GM12891 (cell line): ENCODE measurements at regions not wholly inside any gene's neighbourhood (a gene's known extent, or its start where the extent isn't known, plus 50 kb on each side); places are given as distances from the start of the nearest gene placed in this dataset.
"Not testable (repeated sequence)": the region's sequence is repeated elsewhere in the genome, so short reads cannot be mapped to it uniquely, and the experiment has no call there.

ENCODE experiments used
- DNase-seq: peaks from one replicate; pipeline ENCODE4 v3.0.0; 2011; ENCODE audit warnings: low spot score; ENCODE audit not compliant: insufficient read length
- FAIRE-seq: peaks from 2 replicates; lab custom pipeline; 2011; peaks lifted over from hg19 to GRCh38; lab: Jason Lieb, UNC
- PAX5 ChIP-seq: IDR thresholded peaks from 2 replicates; pipeline ENCODE4 v1.6.1; 2011; ENCODE audit warnings: low read length, moderate library complexity, mild to moderate bottlenecking; ENCODE audit not compliant: insufficient read depth, severe bottlenecking
- POLR2A ChIP-seq: IDR thresholded peaks from 2 replicates; pipeline ENCODE4 v1.6.1; 2011; ENCODE audit warnings: low read depth, low read length, control low read depth
- POLR2AphosphoS5 ChIP-seq: IDR thresholded peaks from 2 replicates; pipeline ENCODE4 v1.6.1; 2011; ENCODE audit warnings: low read depth, low read length, control low read depth
- POU2F2 ChIP-seq: IDR thresholded peaks from 2 replicates; pipeline ENCODE4 v1.6.1; 2011; ENCODE audit warnings: low read depth, mild to moderate bottlenecking, control low read depth, low read length, moderate library complexity
- SPI1 ChIP-seq: IDR thresholded peaks from 2 replicates; pipeline ENCODE4 v1.6.1; 2011; ENCODE audit warnings: low read depth, low read length, control low read depth
- TAF1 ChIP-seq: IDR thresholded peaks from 2 replicates; pipeline ENCODE4 v1.6.1; 2011; ENCODE audit warnings: low read depth, low read length, control low read depth

DNA sequence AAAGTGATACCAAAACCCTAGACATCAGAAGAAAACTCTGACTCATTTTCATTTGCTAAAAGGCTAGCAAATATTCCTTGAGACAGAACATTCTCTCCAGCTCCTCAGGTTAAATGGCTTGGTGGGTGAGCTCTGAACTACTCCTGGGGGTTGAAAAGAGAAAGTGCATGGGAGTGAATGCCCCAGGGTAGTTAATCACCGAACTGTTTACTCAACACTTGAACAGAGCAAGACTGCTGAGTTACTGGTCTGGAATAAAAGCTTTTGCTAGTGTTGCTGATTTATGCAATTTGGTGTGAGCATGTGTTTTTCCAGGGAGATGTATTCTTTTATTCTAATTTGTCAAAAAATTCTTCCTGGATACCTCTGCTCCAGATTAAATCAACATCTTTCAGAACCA lies 88.3 kb upstream of the PRDM9 start:
- DNase-seq (no peak), FAIRE-seq (no peak)
- no peak for TF ChIP-seq PAX5
- TF ChIP-seq TAF1 = no peak
- TF ChIP-seq SPI1 = no peak
- no peak for TF ChIP-seq POU2F2
- TF ChIP-seq POLR2A = no peak
- no peak for TF ChIP-seq POLR2AphosphoS5

GRCh38 chr5:23412515-23412914 lies 94.9 kb upstream of the PRDM9 start:
- no peak for TF ChIP-seq POLR2AphosphoS5
- no peak for TF ChIP-seq SPI1
- TF ChIP-seq POU2F2 = no peak
- TF ChIP-seq TAF1 = no peak
- no peak for TF ChIP-seq POLR2A
- no peak for TF ChIP-seq PAX5
- DNase-seq (no peak), FAIRE-seq (no peak)

GRCh38 chr5:23411994-23412393 lies 95.4 kb upstream of the PRDM9 start:
- no peak for TF ChIP-seq TAF1
- TF ChIP-seq SPI1 = no peak
- TF ChIP-seq POU2F2 = no peak
- no peak for TF ChIP-seq POLR2A
- no peak for TF ChIP-seq POLR2AphosphoS5
- no peak for TF ChIP-seq PAX5
- no peak for FAIRE-seq
- DNase-seq = no peak

DNA sequence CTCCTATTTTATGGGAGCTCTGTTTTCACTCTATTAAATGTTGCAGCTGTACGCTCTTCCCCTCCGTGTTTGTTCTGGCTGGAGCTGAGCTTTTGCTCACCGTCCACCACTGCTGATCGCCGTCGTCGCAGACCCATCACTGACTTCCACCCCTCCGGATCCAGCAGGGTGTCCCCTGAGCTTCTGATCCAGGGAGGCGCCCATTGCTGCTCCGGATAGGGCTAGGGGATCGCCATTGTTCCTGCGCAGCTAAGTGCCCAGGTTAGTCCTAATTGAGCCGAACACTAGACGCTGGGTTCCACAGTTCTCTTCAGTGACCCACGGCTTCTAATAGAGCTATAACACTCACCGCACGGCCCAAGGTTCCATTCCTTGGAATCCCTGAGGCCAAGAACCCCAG lies 96.2 kb upstream of the PRDM9 start:
- FAIRE-seq (no peak), DNase-seq (no peak)
- TF ChIP-seq POLR2A = no peak
- TF ChIP-seq POLR2AphosphoS5 = no peak
- TF ChIP-seq TAF1 = no peak
- TF ChIP-seq SPI1 = no peak
- TF ChIP-seq PAX5 = no peak
- TF ChIP-seq POU2F2 = no peak

DNA sequence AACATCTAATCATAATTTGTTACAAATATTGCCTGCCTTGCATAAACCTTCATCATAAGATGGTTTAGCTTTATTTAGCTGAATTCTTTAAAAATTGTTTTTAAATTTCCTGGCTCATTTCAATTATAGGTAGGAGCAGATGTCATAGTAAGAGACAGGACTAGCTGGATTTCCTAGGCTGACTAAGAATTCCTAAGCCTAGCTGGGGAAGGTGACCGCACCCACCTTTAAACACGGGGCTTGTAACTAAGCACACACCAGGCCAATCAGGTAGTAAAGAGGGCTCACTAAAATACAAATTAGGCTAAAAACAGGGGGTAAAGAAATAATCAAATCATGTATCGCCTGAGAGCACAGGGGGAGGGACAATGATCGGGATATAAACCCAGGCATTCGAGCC lies 96.6 kb upstream of the PRDM9 start:
- FAIRE-seq, DNase-seq: not testable (repeated sequence)

GRCh38 chr5:23405316-23406068 lies 101.9 kb upstream of the PRDM9 start:
- DNase-seq (no peak), FAIRE-seq (no peak)

GRCh38 chr5:23402585-23402984 lies 104.8 kb upstream of the PRDM9 start:
- TF ChIP-seq PAX5 = no peak
- no peak for TF ChIP-seq TAF1
- no peak for TF ChIP-seq POU2F2
- no peak for TF ChIP-seq POLR2A
- no peak for TF ChIP-seq POLR2AphosphoS5
- no peak for TF ChIP-seq SPI1
- no peak for FAIRE-seq
- DNase-seq = no peak

More at GRCh38 chr5:23405316-23406068, 101.9 kb upstream of the PRDM9 start:
- no peak for TF ChIP-seq PAX5
- no peak for TF ChIP-seq TAF1
- no peak for TF ChIP-seq SPI1
- TF ChIP-seq POU2F2 = no peak
- no peak for TF ChIP-seq POLR2AphosphoS5
- no peak for TF ChIP-seq POLR2A

DNA sequence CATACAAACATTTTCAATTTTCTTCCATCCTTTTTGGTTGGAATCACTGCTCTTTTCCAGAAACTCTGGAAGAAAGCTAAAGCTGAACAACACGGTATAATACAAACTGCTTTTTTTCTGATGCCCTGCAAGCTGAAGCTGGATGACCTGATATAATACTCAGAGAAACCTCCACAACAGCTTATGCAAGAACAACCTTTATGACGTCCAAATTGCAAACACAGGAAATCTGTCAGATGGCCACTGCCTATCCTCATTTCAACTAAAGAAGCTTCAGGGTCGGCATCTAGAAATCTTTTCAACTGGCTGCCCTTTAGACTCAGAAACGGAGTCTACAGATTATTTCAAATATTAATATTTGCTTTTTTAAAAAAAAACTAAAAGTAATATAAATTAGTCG lies 106.5 kb upstream of the PRDM9 start:
- TF ChIP-seq POU2F2 (no peak), POLR2A (no peak), TAF1 (no peak), PAX5 (no peak), SPI1 (no peak), POLR2AphosphoS5 (no peak)
- DNase-seq = no peak
- no peak for FAIRE-seq

GRCh38 chr5:23396346-23396745 lies 111.1 kb upstream of the PRDM9 start:
- FAIRE-seq (no peak), DNase-seq (no peak)
- TF ChIP-seq POLR2A = no peak
- no peak for TF ChIP-seq POU2F2
- TF ChIP-seq TAF1 = no peak
- no peak for TF ChIP-seq PAX5
- no peak for TF ChIP-seq POLR2AphosphoS5
- no peak for TF ChIP-seq SPI1
